ENCODE measurements at regions not wholly inside any gene's neighbourhood (a gene's known extent, or its start where the extent isn't known, plus 50 kb on each side); places are given as distances from the start of the nearest gene placed in this dataset.

DNA sequence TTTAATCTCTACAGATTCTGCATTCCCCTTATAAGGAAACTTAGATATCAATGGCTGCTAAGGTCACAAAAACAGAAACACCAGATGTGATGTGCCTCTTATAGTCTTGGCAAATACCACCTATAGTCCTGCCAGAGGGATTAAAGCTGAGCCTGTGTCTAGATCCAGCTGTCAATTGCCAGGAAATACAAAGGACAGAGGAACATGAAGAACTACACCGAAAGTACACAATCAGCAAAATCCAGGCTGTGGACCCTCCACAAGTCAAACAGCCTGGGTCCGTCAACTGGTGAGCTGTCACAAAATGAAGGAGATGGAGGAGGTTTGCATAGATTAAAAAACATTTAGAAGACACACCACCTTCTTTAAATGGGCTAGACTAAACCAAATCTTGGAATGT is 85.4 kb downstream of the KLF4 start:
- TF ChIP-seq, protein P1, sequence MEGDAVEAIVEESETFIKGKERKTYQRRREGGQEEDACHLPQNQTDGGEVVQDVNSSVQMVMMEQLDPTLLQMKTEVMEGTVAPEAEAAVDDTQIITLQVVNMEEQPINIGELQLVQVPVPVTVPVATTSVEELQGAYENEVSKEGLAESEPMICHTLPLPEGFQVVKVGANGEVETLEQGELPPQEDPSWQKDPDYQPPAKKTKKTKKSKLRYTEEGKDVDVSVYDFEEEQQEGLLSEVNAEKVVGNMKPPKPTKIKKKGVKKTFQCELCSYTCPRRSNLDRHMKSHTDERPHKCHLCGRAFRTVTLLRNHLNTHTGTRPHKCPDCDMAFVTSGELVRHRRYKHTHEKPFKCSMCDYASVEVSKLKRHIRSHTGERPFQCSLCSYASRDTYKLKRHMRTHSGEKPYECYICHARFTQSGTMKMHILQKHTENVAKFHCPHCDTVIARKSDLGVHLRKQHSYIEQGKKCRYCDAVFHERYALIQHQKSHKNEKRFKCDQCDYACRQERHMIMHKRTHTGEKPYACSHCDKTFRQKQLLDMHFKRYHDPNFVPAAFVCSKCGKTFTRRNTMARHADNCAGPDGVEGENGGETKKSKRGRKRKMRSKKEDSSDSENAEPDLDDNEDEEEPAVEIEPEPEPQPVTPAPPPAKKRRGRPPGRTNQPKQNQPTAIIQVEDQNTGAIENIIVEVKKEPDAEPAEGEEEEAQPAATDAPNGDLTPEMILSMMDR (conservative IDR thresholded peaks at IDR 0.05; ENCODE audit: low read length): no peak
- TF ChIP-seq EZH2phosphoT487 (IDR thresholded peaks at IDR 0.05; ENCODE audit: borderline replicate concordance): no peak

Measured in Loucy (cell line).